ENCODE measurements at regions not wholly inside any gene's neighbourhood (a gene's known extent, or its start where the extent isn't known, plus 50 kb on each side); places are given as distances from the start of the nearest gene placed in this dataset.

- no peak overlapping the region for H3K27ac Mint-ChIP-seq
- ATAC-seq (no peak), DNase-seq (no peak)
- H3K27me3 Mint-ChIP-seq: peaks cover 0 to 2% (median 0%) of the 10 kb centered on the region in 5 donors
- no peak overlapping the region for H3K4me3 Mint-ChIP-seq
- POLR2A ChIA-PET: no interaction called here
- H3K36me3 Mint-ChIP-seq: no peaks in the 10 kb centered on the region
- peaks cover 0 to 9% (median 0%) of the 10 kb centered on the region in 9 donors for H3K9me3 Mint-ChIP-seq
- no peaks in the 10 kb centered on the region for H3K4me1 Mint-ChIP-seq
Observed at GRCh38 chr5:107146901-107147300, 523.8 kb downstream of the EFNA5 start.

DNA sequence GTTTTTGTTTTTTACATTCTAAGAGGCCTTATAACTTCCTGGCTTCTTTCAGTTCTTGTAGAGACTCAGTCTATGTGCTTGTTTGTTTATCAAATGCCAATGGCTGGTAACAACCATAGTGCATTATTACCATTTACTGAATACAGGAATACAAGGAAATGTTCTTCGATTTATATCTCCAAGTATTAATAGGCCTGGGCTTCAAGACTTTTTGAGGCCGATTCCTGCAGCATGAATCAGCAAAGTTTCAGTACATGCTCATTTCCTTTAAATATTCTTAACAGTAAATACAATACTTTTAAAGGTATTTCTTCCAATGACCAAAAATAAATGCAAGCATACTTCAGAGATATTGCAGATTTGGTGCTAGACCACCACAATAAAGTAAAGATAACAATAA, 535.3 kb downstream of the EFNA5 start:
- H3K36me3 Mint-ChIP-seq: no peaks in the 10 kb centered on the region
- H3K27ac Mint-ChIP-seq: no peak overlapping the region
- POLR2A ChIA-PET: no interaction called here
- DNase-seq (no peak), ATAC-seq (no peak)
- H3K4me1 Mint-ChIP-seq: no peaks in the 10 kb centered on the region
- no peak overlapping the region for H3K4me3 Mint-ChIP-seq
- H3K9me3 Mint-ChIP-seq: peaks cover 0 to 22% (median 6%) of the 10 kb centered on the region in 9 donors
- H3K27me3 Mint-ChIP-seq: no peaks in the 10 kb centered on the region

GRCh38 chr5:107134931-107135330, 535.8 kb downstream of the EFNA5 start:
- Mint-ChIP-seq H3K27me3 (no peaks in the 10 kb centered on the region), H3K9me3 (peaks cover 0 to 18% (median 6%) of the 10 kb centered on the region in 9 donors), H3K4me3 (no peak overlapping the region), H3K4me1 (no peaks in the 10 kb centered on the region), H3K27ac (no peak overlapping the region), H3K36me3 (no peaks in the 10 kb centered on the region)
- DNase-seq (no peak), ATAC-seq (no peak)
- POLR2A ChIA-PET: no interaction called here

- H3K36me3 Mint-ChIP-seq: no peaks in the 10 kb centered on the region
- no peaks in the 10 kb centered on the region for H3K27me3 Mint-ChIP-seq
- POLR2A ChIA-PET: no interaction called here
- no peak overlapping the region for H3K4me3 Mint-ChIP-seq
- no peak overlapping the region for H3K27ac Mint-ChIP-seq
- no peak for ATAC-seq
- DNase-seq: no peak
- peaks cover 0 to 11% (median 3%) of the 10 kb centered on the region in 9 donors for H3K9me3 Mint-ChIP-seq
- H3K4me1 Mint-ChIP-seq: no peaks in the 10 kb centered on the region
Observed at GRCh38 chr5:107129051-107129450, 541.7 kb downstream of the EFNA5 start.

DNA sequence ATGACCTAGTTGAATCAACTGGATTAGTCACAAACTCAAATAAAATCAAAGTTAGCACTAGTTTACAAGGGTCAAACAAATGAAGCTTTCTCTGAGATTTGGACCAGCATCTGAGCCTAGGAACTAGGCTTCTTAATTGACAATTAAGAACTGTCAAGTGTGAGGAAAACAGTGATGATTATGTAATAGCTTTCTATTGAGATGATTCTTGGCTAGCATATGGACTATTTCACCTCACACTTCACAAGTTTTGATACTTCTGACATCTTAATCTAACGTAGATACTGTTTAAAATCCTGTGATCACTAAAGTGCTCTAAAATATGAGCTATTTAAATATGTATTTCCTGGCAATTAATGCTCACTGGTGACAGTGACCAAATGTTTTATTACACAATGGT, 542.9 kb downstream of the EFNA5 start:
- no peak overlapping the region for H3K27ac Mint-ChIP-seq

GRCh38 chr5:107126341-107126740, 544.4 kb downstream of the EFNA5 start:
- H3K36me3 Mint-ChIP-seq: no peaks in the 10 kb centered on the region
- no peak overlapping the region for H3K27ac Mint-ChIP-seq
- POLR2A ChIA-PET: no interaction called here
- peaks cover 0 to 1% (median 0%) of the 10 kb centered on the region in 9 donors for H3K9me3 Mint-ChIP-seq
- no peaks in the 10 kb centered on the region for H3K27me3 Mint-ChIP-seq
- no peaks in the 10 kb centered on the region for H3K4me1 Mint-ChIP-seq
- no peak for DNase-seq
- no peak overlapping the region for H3K4me3 Mint-ChIP-seq
- no peak for ATAC-seq

More for the DNA sequence above, 542.9 kb downstream of the EFNA5 start:
- Mint-ChIP-seq H3K27me3 (no peaks in the 10 kb centered on the region), H3K4me1 (no peaks in the 10 kb centered on the region), H3K9me3 (peaks cover 0 to 8% (median under 1%) of the 10 kb centered on the region in 9 donors), H3K4me3 (no peak overlapping the region), H3K36me3 (no peaks in the 10 kb centered on the region)
- ATAC-seq: no peak
- no peak for DNase-seq
- POLR2A ChIA-PET: no interaction called here

DNA sequence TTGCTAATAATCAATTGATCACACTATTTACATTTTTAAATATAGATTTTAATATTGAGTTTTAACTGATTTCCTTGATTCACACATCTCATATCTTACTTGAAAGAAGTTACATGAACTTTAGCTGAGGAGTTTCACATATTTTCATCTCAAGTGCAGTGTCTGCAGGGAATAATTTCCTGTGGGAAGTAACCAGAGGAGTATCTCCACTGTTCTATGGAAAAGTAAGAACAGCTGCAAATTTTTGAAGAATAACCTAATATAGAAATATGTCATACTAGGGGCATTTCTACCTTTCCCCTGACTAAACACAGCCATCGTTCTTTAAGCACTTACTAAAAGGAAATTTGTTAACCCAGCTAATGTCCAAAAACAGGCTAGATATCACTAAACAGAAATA, 546.4 kb downstream of the EFNA5 start:
- Mint-ChIP-seq H3K4me1 (no peaks in the 10 kb centered on the region), H3K27me3 (no peaks in the 10 kb centered on the region), H3K27ac (no peak overlapping the region), H3K36me3 (no peaks in the 10 kb centered on the region), H3K9me3 (peaks cover 0 to 1% (median 0%) of the 10 kb centered on the region in 9 donors), H3K4me3 (no peak overlapping the region)
- DNase-seq (no peak), ATAC-seq (no peak)
- POLR2A ChIA-PET: no interaction called here

GRCh38 chr5:107123014-107123413, 547.7 kb downstream of the EFNA5 start:
- Mint-ChIP-seq H3K4me1 (no peaks in the 10 kb centered on the region), H3K4me3 (no peak overlapping the region), H3K9me3 (peaks cover 0 to 1% (median 0%) of the 10 kb centered on the region in 9 donors), H3K27ac (no peak overlapping the region), H3K27me3 (no peaks in the 10 kb centered on the region), H3K36me3 (no peaks in the 10 kb centered on the region)
- no peak for ATAC-seq
- POLR2A ChIA-PET: no interaction called here
- no peak for DNase-seq

- no peaks in the 10 kb centered on the region for H3K36me3 Mint-ChIP-seq
- no peak overlapping the region for H3K4me3 Mint-ChIP-seq
- H3K9me3 Mint-ChIP-seq: peaks cover 0 to 1% (median 0%) of the 10 kb centered on the region in 9 donors
- H3K27ac Mint-ChIP-seq: no peak overlapping the region
- no peak for ATAC-seq
- no peaks in the 10 kb centered on the region for H3K4me1 Mint-ChIP-seq
- no peaks in the 10 kb centered on the region for H3K27me3 Mint-ChIP-seq
- DNase-seq: no peak
- POLR2A ChIA-PET: no interaction called here
Observed at GRCh38 chr5:107121793-107122519, 548.8 kb downstream of the EFNA5 start.

DNA sequence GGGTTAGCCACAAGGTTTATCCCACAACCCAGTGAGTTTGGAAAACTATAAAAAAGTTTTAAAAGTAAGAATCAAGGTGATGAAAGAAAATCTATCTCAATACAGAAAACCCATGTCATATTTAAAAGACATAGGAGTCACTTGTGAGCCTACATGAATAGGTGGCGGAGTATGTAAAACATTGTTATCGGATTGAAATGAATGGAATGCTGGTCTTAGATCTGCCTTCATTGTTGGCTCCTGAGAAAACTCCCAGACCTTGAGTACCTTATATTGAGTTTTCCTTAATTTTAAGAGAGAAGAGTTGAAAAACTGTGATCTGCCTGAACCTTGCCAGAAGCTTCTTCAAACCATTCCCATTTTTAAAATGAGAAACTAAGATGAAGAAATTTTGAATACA, 551.1 kb downstream of the EFNA5 start:
- H3K9me3 Mint-ChIP-seq: peaks cover 0 to 7% (median 0%) of the 10 kb centered on the region in 9 donors
- no peak overlapping the region for H3K4me3 Mint-ChIP-seq
- peaks cover 0 to 2% (median 0%) of the 10 kb centered on the region in 5 donors for H3K27me3 Mint-ChIP-seq
- no peak overlapping the region for H3K27ac Mint-ChIP-seq
- DNase-seq: no peak
- POLR2A ChIA-PET: no interaction called here
- ATAC-seq: no peak
- H3K4me1 Mint-ChIP-seq: no peaks in the 10 kb centered on the region
- no peaks in the 10 kb centered on the region for H3K36me3 Mint-ChIP-seq

DNA sequence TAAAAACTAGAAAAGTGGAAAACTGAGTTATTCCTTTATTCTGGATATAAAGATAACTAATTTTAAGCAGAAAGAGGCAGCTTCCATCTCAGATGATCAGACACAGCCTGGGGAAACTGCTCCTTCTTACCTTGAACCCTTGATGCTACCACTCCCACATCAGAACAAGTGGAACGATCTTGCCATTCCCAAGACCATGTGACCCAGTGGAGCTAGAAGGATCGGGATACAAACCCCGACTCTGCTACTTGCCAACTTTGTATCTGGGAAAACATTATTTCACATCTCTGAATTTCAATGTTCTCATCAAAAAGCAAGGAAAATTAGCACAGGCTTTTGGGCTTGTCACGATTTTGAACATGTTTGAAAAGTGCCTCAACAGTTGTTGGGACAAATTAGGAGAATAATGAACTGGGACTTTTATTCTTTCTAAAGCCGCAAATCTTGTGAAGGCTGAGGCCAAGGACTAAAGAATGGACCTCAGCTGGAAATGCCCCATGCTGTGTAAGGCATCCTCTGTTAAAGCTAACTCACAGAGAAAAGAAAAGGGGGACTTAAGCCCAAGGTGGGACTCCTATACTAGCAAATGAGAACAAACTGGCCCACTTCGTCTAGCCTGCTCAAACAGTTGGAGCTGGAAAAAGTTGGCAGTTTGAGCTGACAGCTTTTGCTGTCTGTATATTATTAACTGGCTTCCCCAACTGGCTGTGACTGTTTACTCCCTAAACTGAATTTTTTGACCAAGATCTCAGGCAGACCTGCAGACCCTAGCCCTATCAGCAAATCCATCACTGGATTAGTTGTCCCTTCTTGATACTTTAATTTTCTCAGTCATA, 552.3 kb downstream of the EFNA5 start:
- DNase-seq (no peak), ATAC-seq (no peak)
- H3K9me3 Mint-ChIP-seq: peaks cover 0 to 7% (median 0%) of the 10 kb centered on the region in 9 donors
- peaks cover 0 to 2% (median 0%) of the 10 kb centered on the region in 5 donors for H3K27me3 Mint-ChIP-seq
- no peaks in the 10 kb centered on the region for H3K36me3 Mint-ChIP-seq
- H3K27ac Mint-ChIP-seq: no peak overlapping the region
- H3K4me1 Mint-ChIP-seq: no peaks in the 10 kb centered on the region
- no peak overlapping the region for H3K4me3 Mint-ChIP-seq
- POLR2A ChIA-PET: no interaction called here

- DNase-seq (no peak), ATAC-seq (no peak)
- Mint-ChIP-seq H3K27me3 (peaks cover 0 to 2% (median 0%) of the 10 kb centered on the region in 5 donors), H3K4me1 (no peaks in the 10 kb centered on the region), H3K4me3 (no peak overlapping the region), H3K9me3 (peaks cover 3 to 21% (median 11%) of the 10 kb centered on the region in 9 donors), H3K36me3 (peaks cover 0 to 5% (median 0%) of the 10 kb centered on the region in 3 donors), H3K27ac (no peak overlapping the region)
- POLR2A ChIA-PET: no interaction called here
Observed at GRCh38 chr5:107112216-107112615, 558.5 kb downstream of the EFNA5 start.

Measured in naive thymus-derived CD8-positive, alpha-beta T cell (primary cell).